NCI-H2227 (cell line): ENCODE measurements at regions not wholly inside any gene's neighbourhood (a gene's known extent, or its start where the extent isn't known, plus 50 kb on each side); places are given as distances from the start of the nearest gene placed in this dataset.
"Not testable (repeated sequence)": the region's sequence is repeated elsewhere in the genome, so short reads cannot be mapped to it uniquely, and the experiment has no call there.

ENCODE experiments used
- DNase-seq: peaks from one replicate; lab custom pipeline; 2025; ENCODE audit not compliant: unreplicated experiment; lab: John Stamatoyannopoulos, UW

- DNase-seq: not testable (repeated sequence)
Observed at GRCh38 chr6:63010962-63011361, 200.3 kb upstream of the FKBP1C start.

- no peak for DNase-seq
Observed at GRCh38 chr6:63014290-63014689, 197.0 kb upstream of the FKBP1C start.

GRCh38 chr6:63022631-63023030 is 188.6 kb upstream of the FKBP1C start:
- DNase-seq: no peak

- no peak for DNase-seq
Observed at GRCh38 chr6:63023726-63024125, 187.5 kb upstream of the FKBP1C start.

GRCh38 chr6:63049216-63049615 is 162.1 kb upstream of the FKBP1C start:
- DNase-seq: no peak

GRCh38 chr6:63053206-63053605 is 158.1 kb upstream of the FKBP1C start:
- DNase-seq: not testable (repeated sequence)

GRCh38 chr6:63058601-63059000 is 152.7 kb upstream of the FKBP1C start:
- no peak for DNase-seq

GRCh38 chr6:63063631-63064271 is 147.5 kb upstream of the FKBP1C start:
- DNase-seq: no peak

- no peak for DNase-seq
Observed at GRCh38 chr6:63066055-63066704, 145.1 kb upstream of the FKBP1C start.

- no peak for DNase-seq
Observed at GRCh38 chr6:63094947-63095346, 116.3 kb upstream of the FKBP1C start.

GRCh38 chr6:63097222-63097621 is 114.0 kb upstream of the FKBP1C start:
- DNase-seq: no peak

- no peak for DNase-seq
Observed at GRCh38 chr6:63098789-63099188, 112.5 kb upstream of the FKBP1C start.

- DNase-seq: no peak
Observed at GRCh38 chr6:63099772-63100459, 111.4 kb upstream of the FKBP1C start.

GRCh38 chr6:63114610-63115211 is 96.6 kb upstream of the FKBP1C start:
- DNase-seq: no peak

- no peak for DNase-seq
Observed at GRCh38 chr6:63121166-63121565, 90.1 kb upstream of the FKBP1C start.

GRCh38 chr6:63140114-63140513 is 71.2 kb upstream of the FKBP1C start:
- no peak for DNase-seq

- DNase-seq: no peak
Observed at GRCh38 chr6:63140692-63141318, 70.5 kb upstream of the FKBP1C start.

GRCh38 chr6:63149730-63150129 is 61.5 kb upstream of the FKBP1C start:
- DNase-seq: no peak

GRCh38 chr6:63154535-63154934 is 56.7 kb upstream of the FKBP1C start:
- DNase-seq: no peak
